ENCODE measurements at regions not wholly inside any gene's neighbourhood (a gene's known extent, or its start where the extent isn't known, plus 50 kb on each side); places are given as distances from the start of the nearest gene placed in this dataset.
"Not testable (repeated sequence)": the region's sequence is repeated elsewhere in the genome, so short reads cannot be mapped to it uniquely, and the experiment has no call there.

DNA sequence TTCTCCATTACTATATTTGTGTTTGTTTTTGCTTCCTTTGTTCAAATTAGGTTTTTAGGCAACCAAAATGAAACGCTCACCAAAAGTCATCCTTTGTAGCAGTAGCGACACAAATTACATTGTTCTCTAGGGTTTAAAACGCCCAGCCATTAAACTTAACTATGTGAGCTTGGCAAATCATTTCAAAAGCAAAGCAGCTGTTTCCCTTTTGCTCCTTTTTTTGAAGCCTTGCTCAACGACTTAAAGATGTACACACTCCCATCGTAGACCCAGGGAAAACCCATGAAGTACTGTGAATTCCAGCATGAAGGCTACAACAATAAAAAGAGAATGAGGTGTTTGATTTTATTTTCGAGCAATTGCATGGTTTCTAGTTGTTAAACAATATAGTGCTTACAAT, 106.7 kb downstream of the RAP2A start:
- Histone ChIP-seq H3K9ac (ENCODE audit: low read length in 2 of 2) (no peak overlapping the region), H3K4me3 (ENCODE audit: low read length in 2 of 2) (no peak overlapping the region), H3K4me1 (ENCODE audit: control insufficient read depth, insufficient read depth, low read length) (peaks cover 4% of the 10 kb centered on the region), H3K27me3 (ENCODE audit: control insufficient read depth in 1 of 2, insufficient read depth in 2 of 2, low read length in 2 of 2) (no peaks in the 10 kb centered on the region), H3K36me3 (ENCODE audit: control insufficient read depth in 2 of 2, insufficient read depth in 2 of 2, low read length in 2 of 2) (no peaks in the 10 kb centered on the region), H3K9me3 (ENCODE audit: control insufficient read depth in 2 of 2, low read length in 2 of 2) (no peaks in the 10 kb centered on the region), H3K27ac (ENCODE audit: low read length) (no peak overlapping the region)

DNA sequence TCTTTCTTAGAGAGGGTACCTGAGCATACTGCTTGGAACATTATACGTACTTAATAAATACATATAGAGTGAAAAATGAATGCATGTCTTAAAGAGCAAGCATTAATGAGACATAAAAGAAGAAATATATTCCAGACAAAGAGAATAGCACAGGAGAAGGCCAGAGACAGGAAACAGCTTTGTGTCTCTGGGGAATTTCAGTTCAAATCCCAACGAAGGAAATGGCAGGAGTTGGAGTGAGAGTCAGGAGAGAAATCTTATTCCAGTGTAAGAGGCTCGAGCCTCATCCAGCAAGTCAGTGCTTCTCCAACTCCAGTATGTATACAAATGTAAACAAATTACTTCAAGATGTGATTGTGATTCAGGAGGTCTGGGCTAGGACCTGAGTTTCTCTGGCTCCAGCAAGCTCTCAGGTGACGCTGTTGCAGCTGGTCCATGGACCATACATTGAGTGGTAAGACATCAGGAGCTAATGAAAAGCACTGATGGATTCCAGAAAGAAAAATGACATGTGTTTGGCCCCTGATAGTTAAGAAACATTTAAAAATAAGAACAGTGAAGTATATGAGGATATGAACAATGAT, 108.2 kb downstream of the RAP2A start:
- Histone ChIP-seq H3K4me3 (ENCODE audit: low read length in 2 of 2) (no peak overlapping the region), H3K9ac (ENCODE audit: low read length in 2 of 2) (no peak overlapping the region), H3K4me1 (ENCODE audit: control insufficient read depth, insufficient read depth, low read length) (peaks cover 4% of the 10 kb centered on the region), H3K27me3 (ENCODE audit: control insufficient read depth in 1 of 2, insufficient read depth in 2 of 2, low read length in 2 of 2) (no peaks in the 10 kb centered on the region), H3K36me3 (ENCODE audit: control insufficient read depth in 2 of 2, insufficient read depth in 2 of 2, low read length in 2 of 2) (no peaks in the 10 kb centered on the region), H3K9me3 (ENCODE audit: control insufficient read depth in 2 of 2, low read length in 2 of 2) (no peaks in the 10 kb centered on the region), H3K27ac (ENCODE audit: low read length) (no peak overlapping the region)

DNA sequence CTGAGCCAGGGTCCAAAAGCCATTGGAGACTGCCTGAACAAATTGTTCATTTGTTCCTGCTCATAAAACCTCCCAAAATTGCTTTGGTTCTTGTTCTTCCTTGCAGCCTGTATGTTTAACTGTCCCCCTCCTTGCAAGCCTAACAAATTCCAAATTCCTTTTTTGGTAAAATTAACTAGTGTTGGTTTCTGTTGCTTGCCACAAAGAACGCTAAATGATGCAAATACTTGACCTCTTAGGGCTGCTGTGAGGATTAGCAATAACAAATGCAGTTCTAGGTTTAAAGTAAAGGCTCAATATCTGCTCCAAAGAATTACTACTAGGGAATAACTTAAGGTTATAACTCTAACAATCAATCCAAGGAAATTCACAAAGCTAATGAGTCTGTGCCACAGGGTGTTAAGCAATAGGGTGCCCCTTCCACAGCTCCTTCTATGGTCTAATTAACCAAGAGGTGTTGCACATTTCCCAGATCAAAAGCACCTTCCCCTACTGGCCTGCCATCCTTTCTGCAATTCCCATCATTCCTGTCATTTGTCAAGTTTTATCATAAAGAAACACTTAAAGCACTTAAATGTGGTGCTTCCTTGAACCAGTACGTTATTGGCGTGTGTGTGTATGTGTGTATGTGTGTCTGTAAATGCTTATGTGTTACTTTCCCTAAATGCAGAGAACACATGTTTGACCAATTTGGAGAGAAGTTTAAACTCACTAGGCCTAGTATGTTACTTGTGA, 110.2 kb downstream of the RAP2A start:
- no peak overlapping the region for H3K9ac ChIP-seq (ENCODE audit: low read length in 2 of 2)
- no peak overlapping the region for H3K27ac ChIP-seq (ENCODE audit: low read length)
- peaks cover 4% of the 10 kb centered on the region for H3K4me1 ChIP-seq (ENCODE audit: control insufficient read depth, insufficient read depth, low read length)
- H3K4me3 ChIP-seq (ENCODE audit: low read length in 2 of 2), result no peak overlapping the region
- H3K27me3 ChIP-seq (ENCODE audit: control insufficient read depth in 1 of 2, insufficient read depth in 2 of 2, low read length in 2 of 2), result no peaks in the 10 kb centered on the region
- no peaks in the 10 kb centered on the region for H3K9me3 ChIP-seq (ENCODE audit: control insufficient read depth in 2 of 2, low read length in 2 of 2)
- no peaks in the 10 kb centered on the region for H3K36me3 ChIP-seq (ENCODE audit: control insufficient read depth in 2 of 2, insufficient read depth in 2 of 2, low read length in 2 of 2)

DNA sequence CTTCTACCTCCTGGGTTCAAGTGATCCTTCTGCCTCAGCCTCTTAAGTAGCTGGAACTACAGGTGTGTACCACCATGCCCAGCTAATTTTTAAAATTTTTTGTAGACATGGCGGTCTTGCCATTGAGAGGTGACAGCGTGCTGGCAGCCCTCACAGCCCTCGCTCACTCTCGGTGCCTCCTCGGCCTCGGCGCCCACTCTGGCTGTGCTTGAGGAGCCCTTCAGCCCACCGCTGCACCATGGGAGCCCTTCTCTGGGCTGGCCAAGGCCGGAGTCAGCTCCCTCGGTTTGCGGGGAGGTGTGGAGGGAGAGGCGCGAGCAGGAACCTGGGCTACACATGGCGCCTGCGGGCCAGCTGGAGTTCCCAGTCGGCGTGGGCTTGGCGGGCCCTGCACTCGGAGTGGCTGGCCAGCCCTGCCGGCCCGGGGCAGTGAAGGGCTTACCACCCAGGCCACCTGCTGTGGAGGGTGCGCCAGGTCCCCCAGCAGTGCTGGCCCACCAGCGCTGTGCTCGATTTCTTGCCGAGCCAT, 111.1 kb downstream of the RAP2A start:
- H3K9me3 ChIP-seq (ENCODE audit: control insufficient read depth in 2 of 2, low read length in 2 of 2); H3K27me3 ChIP-seq (ENCODE audit: control insufficient read depth in 1 of 2, insufficient read depth in 2 of 2, low read length in 2 of 2); H3K4me1 ChIP-seq (ENCODE audit: control insufficient read depth, insufficient read depth, low read length); H3K36me3 ChIP-seq (ENCODE audit: control insufficient read depth in 2 of 2, insufficient read depth in 2 of 2, low read length in 2 of 2); H3K4me3 ChIP-seq (ENCODE audit: low read length in 2 of 2); H3K27ac ChIP-seq (ENCODE audit: low read length); H3K9ac ChIP-seq (ENCODE audit: low read length in 2 of 2): not testable (repeated sequence)

DNA sequence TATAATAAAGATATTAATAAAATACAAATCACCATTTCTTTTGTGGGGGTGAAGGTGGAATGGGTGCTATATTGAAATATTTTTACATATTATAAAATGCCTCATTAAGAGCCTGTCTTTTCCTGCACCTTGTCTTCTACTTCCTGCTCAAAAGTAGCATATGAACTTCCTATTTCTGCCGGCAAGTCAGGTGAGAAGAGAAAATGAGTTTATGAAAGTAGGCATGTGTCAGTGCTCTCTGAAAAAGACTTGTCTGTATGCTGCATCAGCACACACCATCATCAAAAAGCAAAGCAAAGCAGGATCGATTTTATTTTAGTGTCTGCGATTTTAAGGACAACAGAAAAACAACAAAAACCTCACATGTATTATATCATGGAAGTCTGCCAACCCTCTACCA, 114.2 kb downstream of the RAP2A start:
- Histone ChIP-seq H3K9ac (ENCODE audit: low read length in 2 of 2) (no peak overlapping the region), H3K4me3 (ENCODE audit: low read length in 2 of 2) (no peak overlapping the region), H3K36me3 (ENCODE audit: control insufficient read depth in 2 of 2, insufficient read depth in 2 of 2, low read length in 2 of 2) (no peaks in the 10 kb centered on the region), H3K27me3 (ENCODE audit: control insufficient read depth in 1 of 2, insufficient read depth in 2 of 2, low read length in 2 of 2) (no peaks in the 10 kb centered on the region), H3K27ac (ENCODE audit: low read length) (no peak overlapping the region), H3K9me3 (ENCODE audit: control insufficient read depth in 2 of 2, low read length in 2 of 2) (no peaks in the 10 kb centered on the region), H3K4me1 (ENCODE audit: control insufficient read depth, insufficient read depth, low read length) (no peaks in the 10 kb centered on the region)

DNA sequence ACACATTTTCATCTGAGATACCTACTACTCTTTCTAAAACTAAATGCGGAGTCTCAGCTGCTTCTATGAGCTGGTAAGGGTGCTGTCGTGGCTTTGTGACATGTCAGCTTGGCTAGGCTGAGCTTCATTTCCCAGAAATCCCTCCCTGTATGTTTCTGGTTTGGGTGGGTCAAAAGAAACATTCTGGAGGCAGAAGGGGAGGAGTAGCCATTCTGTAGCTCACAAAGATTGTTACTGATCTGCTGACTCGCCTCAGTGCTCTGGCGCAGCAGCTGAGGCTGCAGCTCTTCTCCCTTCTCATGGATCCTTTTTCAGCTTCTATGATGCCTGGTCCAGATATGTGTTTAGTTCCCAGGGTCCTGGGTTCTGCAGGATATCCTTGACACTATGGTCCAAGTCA, 114.7 kb downstream of the RAP2A start:
- Histone ChIP-seq H3K27me3 (ENCODE audit: control insufficient read depth in 1 of 2, insufficient read depth in 2 of 2, low read length in 2 of 2) (no peaks in the 10 kb centered on the region), H3K9me3 (ENCODE audit: control insufficient read depth in 2 of 2, low read length in 2 of 2) (no peaks in the 10 kb centered on the region), H3K27ac (ENCODE audit: low read length) (no peak overlapping the region), H3K4me1 (ENCODE audit: control insufficient read depth, insufficient read depth, low read length) (no peaks in the 10 kb centered on the region), H3K9ac (ENCODE audit: low read length in 2 of 2) (no peak overlapping the region), H3K4me3 (ENCODE audit: low read length in 2 of 2) (no peak overlapping the region), H3K36me3 (ENCODE audit: control insufficient read depth in 2 of 2, insufficient read depth in 2 of 2, low read length in 2 of 2) (no peaks in the 10 kb centered on the region)

DNA sequence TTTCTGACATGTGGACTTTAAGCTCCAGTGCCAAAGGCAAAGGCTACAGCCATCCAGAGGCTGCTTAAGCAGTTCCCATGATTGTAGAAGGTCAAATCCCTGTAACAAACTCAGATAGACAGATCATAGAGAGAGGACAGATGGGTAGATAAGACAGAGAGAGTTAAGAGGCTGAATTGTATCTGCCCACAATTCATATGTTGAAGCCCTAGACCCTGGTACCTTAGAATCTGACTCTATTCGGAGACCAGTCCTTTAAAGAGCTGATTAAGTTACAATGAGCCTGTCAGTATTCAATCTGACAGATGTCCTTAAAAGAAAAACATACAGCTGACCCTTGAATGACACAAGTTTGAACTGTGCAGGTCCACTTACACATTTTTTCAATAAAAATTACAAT, 115.2 kb downstream of the RAP2A start:
- Histone ChIP-seq H3K36me3 (ENCODE audit: control insufficient read depth in 2 of 2, insufficient read depth in 2 of 2, low read length in 2 of 2) (no peaks in the 10 kb centered on the region), H3K9ac (ENCODE audit: low read length in 2 of 2) (no peak overlapping the region), H3K27ac (ENCODE audit: low read length) (no peak overlapping the region), H3K4me3 (ENCODE audit: low read length in 2 of 2) (no peak overlapping the region), H3K4me1 (ENCODE audit: control insufficient read depth, insufficient read depth, low read length) (no peaks in the 10 kb centered on the region), H3K9me3 (ENCODE audit: control insufficient read depth in 2 of 2, low read length in 2 of 2) (no peaks in the 10 kb centered on the region), H3K27me3 (ENCODE audit: control insufficient read depth in 1 of 2, insufficient read depth in 2 of 2, low read length in 2 of 2) (no peaks in the 10 kb centered on the region)

DNA sequence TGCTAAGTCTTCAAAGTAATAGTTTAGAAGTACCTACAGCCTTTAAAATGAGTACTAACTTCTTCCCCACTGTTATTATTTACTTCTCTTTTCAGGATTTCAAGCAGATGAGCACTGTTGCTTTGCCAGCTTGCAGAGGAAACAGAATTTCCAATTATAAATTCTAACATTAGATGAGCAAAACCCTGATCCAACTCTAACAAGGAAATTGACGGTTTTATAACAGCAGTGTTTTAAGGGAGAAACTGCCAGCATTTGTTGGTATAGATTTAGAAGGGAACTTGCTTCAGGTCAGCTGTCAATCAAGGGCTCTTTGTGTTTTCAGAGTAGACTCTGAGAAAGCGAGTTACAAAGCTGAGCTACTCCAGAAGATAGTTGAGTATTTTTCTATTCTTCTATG, 120.5 kb downstream of the RAP2A start:
- Histone ChIP-seq H3K27ac (ENCODE audit: low read length) (no peak overlapping the region), H3K9me3 (ENCODE audit: control insufficient read depth in 2 of 2, low read length in 2 of 2) (peaks cover 0 to 2% of the 10 kb centered on the region in 2 donors), H3K36me3 (ENCODE audit: control insufficient read depth in 2 of 2, insufficient read depth in 2 of 2, low read length in 2 of 2) (no peaks in the 10 kb centered on the region), H3K27me3 (ENCODE audit: control insufficient read depth in 1 of 2, insufficient read depth in 2 of 2, low read length in 2 of 2) (no peaks in the 10 kb centered on the region), H3K4me1 (ENCODE audit: control insufficient read depth, insufficient read depth, low read length) (no peaks in the 10 kb centered on the region), H3K9ac (ENCODE audit: low read length in 2 of 2) (no peak overlapping the region), H3K4me3 (ENCODE audit: low read length in 2 of 2) (no peak overlapping the region)

DNA sequence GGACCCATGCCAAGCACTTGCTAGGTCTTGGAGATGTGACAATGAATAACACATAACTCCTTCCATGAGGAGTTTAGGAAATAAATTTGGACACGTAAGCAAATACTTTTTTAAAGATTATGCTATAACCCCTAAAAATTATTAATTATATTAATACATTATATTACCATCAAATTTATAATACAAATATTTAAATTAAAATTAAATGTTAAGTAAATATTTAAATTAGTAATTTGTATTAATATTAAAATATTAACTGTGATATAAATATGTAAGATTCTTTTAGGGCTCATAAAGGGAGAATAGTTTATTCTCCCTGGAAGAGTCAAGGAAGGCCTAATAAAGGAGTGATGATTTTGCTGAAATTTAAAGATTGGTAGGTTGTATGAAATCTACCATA, 121.1 kb downstream of the RAP2A start:
- H3K9ac ChIP-seq (ENCODE audit: low read length in 2 of 2), result no peak overlapping the region
- no peaks in the 10 kb centered on the region for H3K36me3 ChIP-seq (ENCODE audit: control insufficient read depth in 2 of 2, insufficient read depth in 2 of 2, low read length in 2 of 2)
- H3K27ac ChIP-seq (ENCODE audit: low read length), result no peak overlapping the region
- H3K27me3 ChIP-seq (ENCODE audit: control insufficient read depth in 1 of 2, insufficient read depth in 2 of 2, low read length in 2 of 2), result no peaks in the 10 kb centered on the region
- H3K9me3 ChIP-seq (ENCODE audit: control insufficient read depth in 2 of 2, low read length in 2 of 2), result peaks cover 0 to 2% of the 10 kb centered on the region in 2 donors
- H3K4me1 ChIP-seq (ENCODE audit: control insufficient read depth, insufficient read depth, low read length), result no peaks in the 10 kb centered on the region
- H3K4me3 ChIP-seq (ENCODE audit: low read length in 2 of 2), result no peak overlapping the region

DNA sequence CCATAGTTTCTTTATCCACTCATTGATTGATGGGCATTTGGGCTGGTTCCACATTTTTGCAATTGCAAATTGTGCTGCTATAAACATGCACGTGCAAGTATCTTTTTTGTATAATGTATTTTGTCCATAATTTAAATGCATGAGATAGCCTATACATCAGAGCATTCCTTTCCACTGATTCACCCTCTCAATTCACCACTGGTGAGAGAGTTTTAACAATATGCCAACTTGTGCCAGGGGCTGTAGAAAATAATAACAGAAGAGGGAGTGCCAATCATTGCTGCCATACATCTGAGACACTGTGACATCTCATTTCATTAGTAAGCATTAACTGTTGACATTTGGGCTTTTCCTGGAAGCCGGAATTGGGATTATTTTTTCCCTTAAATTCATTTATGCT, 125.1 kb downstream of the RAP2A start:
- Histone ChIP-seq H3K4me3 (ENCODE audit: low read length in 2 of 2) (no peak overlapping the region), H3K4me1 (ENCODE audit: control insufficient read depth, insufficient read depth, low read length) (no peaks in the 10 kb centered on the region), H3K36me3 (ENCODE audit: control insufficient read depth in 2 of 2, insufficient read depth in 2 of 2, low read length in 2 of 2) (no peaks in the 10 kb centered on the region), H3K9ac (ENCODE audit: low read length in 2 of 2) (no peak overlapping the region), H3K27ac (ENCODE audit: low read length) (no peak overlapping the region), H3K9me3 (ENCODE audit: control insufficient read depth in 2 of 2, low read length in 2 of 2) (peaks cover 0 to 2% of the 10 kb centered on the region in 2 donors), H3K27me3 (ENCODE audit: control insufficient read depth in 1 of 2, insufficient read depth in 2 of 2, low read length in 2 of 2) (peaks cover 0 to 2% of the 10 kb centered on the region in 2 donors)

DNA sequence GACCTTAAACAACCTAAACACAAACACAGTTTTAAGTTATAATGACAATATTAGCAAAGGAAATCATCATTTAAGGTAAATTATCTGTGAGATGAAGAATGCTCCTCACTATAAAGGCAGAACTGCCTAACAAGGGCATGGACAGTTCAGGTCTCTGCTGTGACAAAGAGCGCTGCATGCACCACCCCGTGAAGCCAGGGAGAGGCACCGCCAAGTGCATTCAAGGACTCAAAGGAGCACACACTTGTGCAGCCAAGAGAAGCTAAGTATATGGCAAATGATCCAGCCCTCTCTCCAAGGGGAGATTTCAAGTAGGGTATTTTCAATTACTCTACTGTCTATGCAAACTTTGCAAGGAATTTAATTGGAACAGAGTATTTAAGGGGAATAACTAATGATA, 126.0 kb downstream of the RAP2A start:
- Histone ChIP-seq H3K27me3 (ENCODE audit: control insufficient read depth in 1 of 2, insufficient read depth in 2 of 2, low read length in 2 of 2) (peaks cover 0 to 2% of the 10 kb centered on the region in 2 donors), H3K9ac (ENCODE audit: low read length in 2 of 2) (no peak overlapping the region), H3K36me3 (ENCODE audit: control insufficient read depth in 2 of 2, insufficient read depth in 2 of 2, low read length in 2 of 2) (no peaks in the 10 kb centered on the region), H3K4me3 (ENCODE audit: low read length in 2 of 2) (no peak overlapping the region), H3K4me1 (ENCODE audit: control insufficient read depth, insufficient read depth, low read length) (no peaks in the 10 kb centered on the region), H3K9me3 (ENCODE audit: control insufficient read depth in 2 of 2, low read length in 2 of 2) (peaks cover 0 to 2% of the 10 kb centered on the region in 2 donors), H3K27ac (ENCODE audit: low read length) (no peak overlapping the region)
